IPS DF 4.7 (cell line): ENCODE measurements at regions not wholly inside any gene's neighbourhood (a gene's known extent, or its start where the extent isn't known, plus 50 kb on each side); places are given as distances from the start of the nearest gene placed in this dataset.
A peak's percentile ranks its signal among the peaks of the same experiment; 100 is the strongest.
"Not testable (repeated sequence)": the region's sequence is repeated elsewhere in the genome, so short reads cannot be mapped to it uniquely, and the experiment has no call there.

Experiments
- DNase-seq: peaks from one replicate; pipeline ENCODE4 v3.0.0-alpha.2; 2013; ENCODE audit warnings: low spot score; ENCODE audit errors: extremely low read depth

- no peak for DNase-seq
Observed at GRCh38 chr11:60592601-60593000, 77.4 kb downstream of the MS4A13 start.

- DNase-seq = no peak
Observed at GRCh38 chr11:60594998-60595642, 79.9 kb downstream of the MS4A13 start.

GRCh38 chr11:60607483-60607882 lies 91.9 kb upstream of the MS4A8 start:
- DNase-seq = no peak

- no peak for DNase-seq
Observed at GRCh38 chr11:60609632-60610031, 89.8 kb upstream of the MS4A8 start.

- DNase-seq = no peak
Observed at GRCh38 chr11:60610702-60611101, 88.7 kb upstream of the MS4A8 start.

- no peak for DNase-seq
Observed at GRCh38 chr11:60615497-60615896, 83.9 kb upstream of the MS4A8 start.

GRCh38 chr11:60621940-60622339 lies 77.5 kb upstream of the MS4A8 start:
- DNase-seq = not testable (repeated sequence)

GRCh38 chr11:60622776-60623175 lies 76.6 kb upstream of the MS4A8 start:
- not testable (repeated sequence) for DNase-seq

GRCh38 chr11:60625262-60625661 lies 74.2 kb upstream of the MS4A8 start:
- peak; percentile 80 for DNase-seq

GRCh38 chr11:60629399-60629798 lies 70.0 kb upstream of the MS4A8 start:
- no peak for DNase-seq

- DNase-seq = no peak
Observed at GRCh38 chr11:60631944-60632343, 67.5 kb upstream of the MS4A8 start.

GRCh38 chr11:60633645-60634044 lies 65.8 kb upstream of the MS4A8 start:
- no peak for DNase-seq

GRCh38 chr11:60634126-60634525 lies 65.3 kb upstream of the MS4A8 start:
- DNase-seq = no peak

GRCh38 chr11:60641940-60642339 lies 57.5 kb upstream of the MS4A8 start:
- no peak for DNase-seq

- no peak for DNase-seq
Observed at GRCh38 chr11:60647087-60647486, 52.3 kb upstream of the MS4A8 start.
